Tibial nerve (tissue), 3 donors: ENCODE measurements at regions not wholly inside any gene's neighbourhood (a gene's known extent, or its start where the extent isn't known, plus 50 kb on each side); places are given as distances from the start of the nearest gene placed in this dataset.

Experiments
- POLR2A ChIP-seq, 2 donors: fragments of 450-650 bp; IDR thresholded peaks; one replicate each; pipeline ENCODE4 v1.6.1; 2017; ENCODE audit warnings: antibody characterized with exemption in 2 of 2, mild to moderate bottlenecking in 2 of 2, moderate library complexity in 2 of 2
- TF ChIP-seq, protein P1 (sequence below), 5 experiments: fragments of 200-600 bp in 3 of 5; fragments of 450-650 bp in 2 of 5; sonication (generic) in 3 of 5; IDR thresholded peaks; one replicate each; pipeline ENCODE4 v1.5.1; 2016 to 2019; ENCODE audit warnings: antibody characterized with exemption in 5 of 5, mild to moderate bottlenecking in 3 of 5, moderate library complexity in 2 of 5

DNA sequence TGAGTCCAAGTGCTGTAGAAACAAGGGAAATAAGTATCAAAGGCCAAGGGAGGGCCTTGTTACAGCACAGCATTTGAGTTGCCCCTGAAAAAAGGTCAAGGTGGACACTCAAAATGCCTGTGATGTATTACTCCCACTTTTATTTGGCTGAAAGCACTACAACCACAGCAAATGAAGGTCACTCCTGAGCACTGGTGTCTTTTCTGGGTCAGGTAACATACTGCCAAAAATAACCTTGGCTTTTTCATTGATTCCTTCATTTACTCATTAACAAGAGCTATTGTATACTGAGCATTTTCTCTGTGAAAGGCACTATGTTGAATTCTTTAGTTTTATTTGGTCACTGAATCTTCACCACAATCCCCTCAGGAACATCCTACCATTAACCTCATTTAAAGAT is 590.3 kb downstream of the BCL11A start:
- TF ChIP-seq, protein P1, sequence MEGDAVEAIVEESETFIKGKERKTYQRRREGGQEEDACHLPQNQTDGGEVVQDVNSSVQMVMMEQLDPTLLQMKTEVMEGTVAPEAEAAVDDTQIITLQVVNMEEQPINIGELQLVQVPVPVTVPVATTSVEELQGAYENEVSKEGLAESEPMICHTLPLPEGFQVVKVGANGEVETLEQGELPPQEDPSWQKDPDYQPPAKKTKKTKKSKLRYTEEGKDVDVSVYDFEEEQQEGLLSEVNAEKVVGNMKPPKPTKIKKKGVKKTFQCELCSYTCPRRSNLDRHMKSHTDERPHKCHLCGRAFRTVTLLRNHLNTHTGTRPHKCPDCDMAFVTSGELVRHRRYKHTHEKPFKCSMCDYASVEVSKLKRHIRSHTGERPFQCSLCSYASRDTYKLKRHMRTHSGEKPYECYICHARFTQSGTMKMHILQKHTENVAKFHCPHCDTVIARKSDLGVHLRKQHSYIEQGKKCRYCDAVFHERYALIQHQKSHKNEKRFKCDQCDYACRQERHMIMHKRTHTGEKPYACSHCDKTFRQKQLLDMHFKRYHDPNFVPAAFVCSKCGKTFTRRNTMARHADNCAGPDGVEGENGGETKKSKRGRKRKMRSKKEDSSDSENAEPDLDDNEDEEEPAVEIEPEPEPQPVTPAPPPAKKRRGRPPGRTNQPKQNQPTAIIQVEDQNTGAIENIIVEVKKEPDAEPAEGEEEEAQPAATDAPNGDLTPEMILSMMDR (IDR thresholded peaks at IDR 0.05): no peak
- TF ChIP-seq POLR2A (IDR thresholded peaks at IDR 0.05): no peak
